ENCODE measurements at regions not wholly inside any gene's neighbourhood (a gene's known extent, or its start where the extent isn't known, plus 50 kb on each side); places are given as distances from the start of the nearest gene placed in this dataset.

- ChIA-PET POLR2A (no interaction called here), CTCF (no interaction called here)
- DNase-seq (ENCODE audit: extremely low spot score), result no peak
- TF ChIP-seq BHLHE40 (IDR thresholded peaks at IDR 0.05; ENCODE audit: borderline replicate concordance) (no peak), HDGF (IDR thresholded peaks at IDR 0.05; ENCODE audit: borderline replicate concordance) (no peak), TARDBP (IDR thresholded peaks at IDR 0.05) (no peak)
These were observed 196.5 kb upstream of the PCDH20 start for GRCh38 chr13:61612192-61612591.

GRCh38 chr13:61608138-61608537 is 192.5 kb upstream of the PCDH20 start:
- DNase-seq (ENCODE audit: extremely low spot score), result no peak
- POLR2A ChIA-PET, result no interaction called here
- no peak for TF ChIP-seq SUZ12 (IDR thresholded peaks at IDR 0.05)
- no peak for TF ChIP-seq L3MBTL2 (conservative IDR thresholded peaks at IDR 0.05)
- TF ChIP-seq FOXM1 (IDR thresholded peaks at IDR 0.05; ENCODE audit: borderline replicate concordance), result no peak
- no peak for TF ChIP-seq ZNF384 (IDR thresholded peaks at IDR 0.05)
- no peak for TF ChIP-seq FOXA1 (IDR thresholded peaks at IDR 0.05)
- no peak for TF ChIP-seq CTBP1 (IDR thresholded peaks at IDR 0.05; ENCODE audit: borderline replicate concordance)
- no peak for TF ChIP-seq LEF1 (IDR thresholded peaks at IDR 0.05; ENCODE audit: borderline replicate concordance)
- no peak for TF ChIP-seq ELF4 (IDR thresholded peaks at IDR 0.05)
- TF ChIP-seq HDGF (IDR thresholded peaks at IDR 0.05; ENCODE audit: borderline replicate concordance), result no peak
- TF ChIP-seq PKNOX1 (IDR thresholded peaks at IDR 0.05), result no peak
- no peak for TF ChIP-seq ARNT (IDR thresholded peaks at IDR 0.05)
- TF ChIP-seq NFRKB (IDR thresholded peaks at IDR 0.05), result no peak
- TF ChIP-seq SP1 (IDR thresholded peaks at IDR 0.05), result no peak
- TF ChIP-seq FOXK2 (IDR thresholded peaks at IDR 0.05), result no peak
- TF ChIP-seq TARDBP (IDR thresholded peaks at IDR 0.05), result no peak
- TF ChIP-seq BHLHE40 (IDR thresholded peaks at IDR 0.05; ENCODE audit: borderline replicate concordance), result no peak
- CTCF ChIA-PET, result interaction anchor here (0.6 kb wide), 1 partner anchor 605 kb away, joined by 3 read pairs; no protein-coding TSS in a partner anchor

- TF ChIP-seq SUZ12 (IDR thresholded peaks at IDR 0.05) (no peak), ZNF384 (IDR thresholded peaks at IDR 0.05) (no peak), ELF4 (IDR thresholded peaks at IDR 0.05) (no peak), TARDBP (IDR thresholded peaks at IDR 0.05) (no peak), LEF1 (IDR thresholded peaks at IDR 0.05; ENCODE audit: borderline replicate concordance) (no peak), HDGF (IDR thresholded peaks at IDR 0.05; ENCODE audit: borderline replicate concordance) (no peak), L3MBTL2 (conservative IDR thresholded peaks at IDR 0.05) (no peak), FOXM1 (IDR thresholded peaks at IDR 0.05; ENCODE audit: borderline replicate concordance) (no peak), CTBP1 (IDR thresholded peaks at IDR 0.05; ENCODE audit: borderline replicate concordance) (no peak), NFRKB (IDR thresholded peaks at IDR 0.05) (no peak), PKNOX1 (IDR thresholded peaks at IDR 0.05) (no peak), FOXK2 (IDR thresholded peaks at IDR 0.05) (no peak), ARNT (IDR thresholded peaks at IDR 0.05) (no peak), BHLHE40 (IDR thresholded peaks at IDR 0.05; ENCODE audit: borderline replicate concordance) (no peak), SP1 (IDR thresholded peaks at IDR 0.05) (no peak), FOXA1 (IDR thresholded peaks at IDR 0.05) (no peak)
- ChIA-PET CTCF (no interaction called here), POLR2A (no interaction called here)
- no peak for DNase-seq (ENCODE audit: extremely low spot score)
These were observed 184.8 kb upstream of the PCDH20 start for GRCh38 chr13:61600360-61601033.

- ChIA-PET POLR2A (no interaction called here), CTCF (no interaction called here)
- DNase-seq (ENCODE audit: extremely low spot score), result no peak
- no peak for TF ChIP-seq FOXM1 (IDR thresholded peaks at IDR 0.05; ENCODE audit: borderline replicate concordance)
- no peak for TF ChIP-seq SP1 (IDR thresholded peaks at IDR 0.05)
- no peak for TF ChIP-seq BHLHE40 (IDR thresholded peaks at IDR 0.05; ENCODE audit: borderline replicate concordance)
- TF ChIP-seq TARDBP (IDR thresholded peaks at IDR 0.05), result no peak
- no peak for TF ChIP-seq FOXK2 (IDR thresholded peaks at IDR 0.05)
- no peak for TF ChIP-seq LEF1 (IDR thresholded peaks at IDR 0.05; ENCODE audit: borderline replicate concordance)
- TF ChIP-seq ELF4 (IDR thresholded peaks at IDR 0.05), result no peak
These were observed 176.8 kb upstream of the PCDH20 start for GRCh38 chr13:61592489-61592888.

GRCh38 chr13:61575973-61576372 is 160.3 kb upstream of the PCDH20 start:
- no peak for DNase-seq (ENCODE audit: extremely low spot score)
- ChIA-PET POLR2A (no interaction called here), CTCF (no interaction called here)
- TF ChIP-seq FOXA1 (IDR thresholded peaks at IDR 0.05) (no peak), BHLHE40 (IDR thresholded peaks at IDR 0.05; ENCODE audit: borderline replicate concordance) (no peak)

GRCh38 chr13:61563645-61564044 is 148.0 kb upstream of the PCDH20 start:
- no peak for TF ChIP-seq L3MBTL2 (conservative IDR thresholded peaks at IDR 0.05)
- no peak for TF ChIP-seq ARNT (IDR thresholded peaks at IDR 0.05)
- no peak for TF ChIP-seq PKNOX1 (IDR thresholded peaks at IDR 0.05)
- no peak for TF ChIP-seq FOXM1 (IDR thresholded peaks at IDR 0.05; ENCODE audit: borderline replicate concordance)
- no peak for TF ChIP-seq FOXK2 (IDR thresholded peaks at IDR 0.05)
- TF ChIP-seq CTBP1 (IDR thresholded peaks at IDR 0.05; ENCODE audit: borderline replicate concordance), result no peak
- no peak for TF ChIP-seq FOXA1 (IDR thresholded peaks at IDR 0.05)
- no peak for TF ChIP-seq ELF4 (IDR thresholded peaks at IDR 0.05)
- no peak for TF ChIP-seq HDGF (IDR thresholded peaks at IDR 0.05; ENCODE audit: borderline replicate concordance)
- no peak for TF ChIP-seq TARDBP (IDR thresholded peaks at IDR 0.05)
- TF ChIP-seq LEF1 (IDR thresholded peaks at IDR 0.05; ENCODE audit: borderline replicate concordance), result no peak
- TF ChIP-seq SP1 (IDR thresholded peaks at IDR 0.05), result no peak
- no peak for TF ChIP-seq SUZ12 (IDR thresholded peaks at IDR 0.05)
- no peak for TF ChIP-seq NFRKB (IDR thresholded peaks at IDR 0.05)
- no peak for TF ChIP-seq ZNF384 (IDR thresholded peaks at IDR 0.05)
- TF ChIP-seq BHLHE40 (IDR thresholded peaks at IDR 0.05; ENCODE audit: borderline replicate concordance), result no peak
- ChIA-PET CTCF (no interaction called here), POLR2A (no interaction called here)
- no peak for DNase-seq (ENCODE audit: extremely low spot score)

Measured in HEK293T (cell line).